PC-9 (cell line): ENCODE measurements at regions not wholly inside any gene's neighbourhood (a gene's known extent, or its start where the extent isn't known, plus 50 kb on each side); places are given as distances from the start of the nearest gene placed in this dataset.

ENCODE experiments used
- BruUV-seq: library from RNA; stranded (reverse); fragments of 400-500 nt; replicated peaks from 2 replicates; lab custom pipeline; 2021; lab: Mats Ljungman, UMichigan
- CTCF ChIA-PET: fragments of 300-600 bp; sonication (Branson Sonifier 250); formaldehyde crosslinking; loops from one replicate; lab custom pipeline; 2022; ENCODE audit warnings: antibody characterized with exemption; lab: Charles Lee
- POLR2A ChIA-PET: fragments of 300-600 bp; sonication (Branson Sonifier 250); formaldehyde crosslinking; loops from one replicate; lab custom pipeline; 2022; ENCODE audit warnings: antibody characterized with exemption; ENCODE audit not compliant: unreplicated experiment; lab: Charles Lee
- DNase-seq, 2 experiments: peaks; one replicate each; pipeline versions ENCODE4 v3.0.0 to v3.0.0-alpha.2; 2015 to 2022; ENCODE audit warnings: mixed read lengths in 1 of 2
- H2AFZ ChIP-seq: fragments of 200-600 bp; sonication (generic); 2 replicates; pipeline ENCODE4 v1.8.1; 2017; ENCODE audit warnings: antibody characterized with exemption
- H3F3A ChIP-seq: fragments of 200-600 bp; sonication (generic); 2 replicates; pipeline ENCODE4 v1.8.1; 2017; ENCODE audit warnings: antibody characterized with exemption, mild to moderate bottlenecking, low read depth; ENCODE audit not compliant: insufficient read depth
- H3K27ac ChIP-seq: fragments of 200-600 bp; sonication (generic); 2 replicates; pipeline ENCODE4 v1.6.1; 2016; ENCODE audit warnings: mixed run types
- H3K27me3 ChIP-seq: fragments of 200-600 bp; sonication (generic); 2 replicates; pipeline ENCODE4 v1.6.1; 2016; ENCODE audit warnings: low read depth, mixed run types; ENCODE audit not compliant: insufficient read depth
- H3K36me3 ChIP-seq: fragments of 200-600 bp; sonication (generic); 2 replicates; pipeline ENCODE4 v1.6.1; 2016; ENCODE audit warnings: low read depth, mixed run types
- H3K4me1 ChIP-seq: fragments of 200-600 bp; sonication (generic); replicated peaks from 2 replicates; pipeline ENCODE4 v1.6.1; 2016; ENCODE audit warnings: mixed run types; ENCODE audit not compliant: insufficient read depth
- H3K4me2 ChIP-seq: fragments of 200-600 bp; sonication (generic); 2 replicates; pipeline ENCODE4 v1.6.1; 2017; ENCODE audit warnings: mixed run types
- H3K4me3 ChIP-seq: fragments of 200-600 bp; sonication (generic); 2 replicates; pipeline ENCODE4 v1.6.1; 2016; ENCODE audit warnings: mixed run types
- H3K79me2 ChIP-seq: fragments of 200-600 bp; sonication (generic); 2 replicates; pipeline ENCODE4 v1.6.1; 2017; ENCODE audit warnings: low read depth, mixed run types
- H3K9me2 ChIP-seq: fragments of 200-600 bp; sonication (generic); 2 replicates; pipeline ENCODE4 v1.8.1; 2017; ENCODE audit warnings: mild to moderate bottlenecking; ENCODE audit not compliant: insufficient read depth
- H3K9me3 ChIP-seq: fragments of 200-600 bp; sonication (generic); 2 replicates; pipeline ENCODE4 v1.8.1; 2016; ENCODE audit warnings: low read depth; ENCODE audit not compliant: insufficient read depth
- H4K20me1 ChIP-seq: fragments of 200-600 bp; sonication (generic); 2 replicates; pipeline ENCODE4 v1.8.1; 2017; ENCODE audit not compliant: insufficient read depth
- CTCF ChIP-seq: fragments of 200-600 bp; sonication (generic); conservative IDR thresholded peaks from 2 replicates; pipeline ENCODE4 v1.6.1; 2017; ENCODE audit warnings: mixed run types, antibody characterized with exemption, mild to moderate bottlenecking, moderate library complexity
- EZH2 ChIP-seq: fragments of 200-600 bp; sonication (generic); IDR thresholded peaks from 2 replicates; pipeline ENCODE4 v1.8.0; 2017; ENCODE audit warnings: antibody characterized with exemption, low read depth
- intact Hi-C: fragments of 100-400 bp; cut with micrococcal nuclease; formaldehyde crosslinking; loops from one replicate; pipeline ENCODE4 v1.10.0; 2022; ENCODE audit not compliant: unreplicated experiment

DNA sequence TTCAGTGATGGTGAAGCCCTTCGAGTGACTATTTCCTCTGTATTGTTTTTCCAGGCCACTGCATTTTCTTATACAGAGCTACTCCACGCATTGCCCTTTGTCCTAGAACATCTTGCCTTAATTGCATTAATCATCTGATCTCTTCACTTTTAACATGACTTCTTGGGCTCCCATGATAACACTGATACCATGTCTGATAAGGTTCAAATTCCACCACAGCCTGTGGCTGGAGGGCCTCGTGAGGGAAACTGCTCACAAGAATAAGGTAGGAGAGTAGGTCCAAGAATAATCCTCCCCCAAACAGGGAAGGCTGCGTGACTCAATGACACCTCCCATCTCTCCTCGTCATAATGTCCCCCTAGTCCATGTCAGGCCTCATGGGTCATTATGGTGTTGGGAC lies 165.5 kb upstream of the ECI2 start:
- H3K9me3 ChIP-seq: no peaks in the 10 kb centered on the region
- BruUV-seq: no TSS peak
- no peaks in the 10 kb centered on the region for H3K27me3 ChIP-seq
- no peaks in the 10 kb centered on the region for H3K9me2 ChIP-seq
- POLR2A ChIA-PET: no interaction called here
- DNase-seq: no peak
- no peak overlapping the region for H3K4me2 ChIP-seq
- no peaks in the 10 kb centered on the region for H3K36me3 ChIP-seq
- intact Hi-C loops: no loop called here
- 0 out of 2 replicates have a peak, but pooled peaks cover 3% of the 10 kb centered on the region for H3K4me1 ChIP-seq
- no peak overlapping the region for H3K27ac ChIP-seq
- H3K4me3 ChIP-seq: no peak overlapping the region
- H3K79me2 ChIP-seq: no peaks in the 10 kb centered on the region
- CTCF ChIA-PET: no interaction called here
- H3F3A ChIP-seq: no peaks in the 10 kb centered on the region
- H4K20me1 ChIP-seq: no peaks in the 10 kb centered on the region
- H2AFZ ChIP-seq: no peak overlapping the region
- TF ChIP-seq CTCF: no peak
- no peak for TF ChIP-seq EZH2

DNA sequence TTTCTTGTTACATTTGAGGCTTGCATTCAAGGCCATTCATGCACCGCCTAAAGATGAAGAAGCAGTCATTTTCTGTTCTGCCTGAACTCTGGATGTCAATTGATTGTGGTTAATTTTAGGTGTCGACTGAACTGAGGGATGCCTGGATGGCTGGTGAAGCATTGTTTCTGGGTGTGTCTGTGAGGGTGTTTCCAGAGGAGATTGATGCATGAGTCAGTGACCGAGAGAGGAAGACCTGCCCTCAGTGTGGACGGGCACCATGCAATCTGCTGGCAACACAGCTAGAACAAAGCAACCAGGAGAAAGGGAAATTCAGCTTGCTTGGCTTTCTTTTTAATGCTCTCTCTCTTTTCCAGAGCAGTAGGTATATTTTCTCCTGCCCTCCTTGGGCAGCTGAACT lies 164.1 kb upstream of the ECI2 start:
- Histone ChIP-seq H3K4me3 (no peak overlapping the region), H3K9me3 (no peaks in the 10 kb centered on the region), H2AFZ (no peak overlapping the region), H3K36me3 (no peaks in the 10 kb centered on the region), H3K4me2 (no peak overlapping the region), H3K27me3 (no peaks in the 10 kb centered on the region), H4K20me1 (no peaks in the 10 kb centered on the region), H3F3A (no peaks in the 10 kb centered on the region), H3K79me2 (no peaks in the 10 kb centered on the region), H3K9me2 (no peaks in the 10 kb centered on the region), H3K4me1 (0 out of 2 replicates have a peak, but pooled peaks cover 3% of the 10 kb centered on the region), H3K27ac (peak overlapping the region; percentile 54)
- TF ChIP-seq EZH2 (no peak), CTCF (no peak)
- peak; percentile 48 to 53 for DNase-seq
- ChIA-PET POLR2A (no interaction called here), CTCF (no interaction called here)
- intact Hi-C loops: no loop called here
- BruUV-seq: no TSS peak

DNA sequence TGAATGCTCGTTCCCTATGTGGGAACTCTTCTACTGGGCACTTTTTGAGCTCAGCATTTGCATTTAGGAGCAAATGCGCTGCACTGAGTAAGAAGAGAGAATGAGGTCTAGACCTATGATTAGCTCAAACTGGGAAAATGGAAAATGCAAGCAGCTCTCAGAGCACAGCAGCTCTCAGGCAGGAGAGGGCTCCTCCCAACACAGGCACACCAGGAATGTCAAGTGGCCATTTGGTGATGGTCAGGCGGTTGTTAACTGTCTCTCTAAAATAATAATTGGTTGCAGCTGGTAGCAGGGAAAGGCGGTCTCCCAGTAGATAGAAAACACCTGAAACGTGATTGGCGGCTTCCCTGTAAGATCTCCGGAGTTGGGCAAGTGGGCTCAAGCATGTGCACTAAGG lies 162.0 kb upstream of the ECI2 start:
- ChIA-PET POLR2A (no interaction called here), CTCF (no interaction called here)
- Histone ChIP-seq H3K79me2 (no peaks in the 10 kb centered on the region), H3K27me3 (no peaks in the 10 kb centered on the region), H3K9me3 (no peaks in the 10 kb centered on the region), H3K27ac (no peak overlapping the region), H2AFZ (no peak overlapping the region), H3F3A (no peaks in the 10 kb centered on the region), H3K36me3 (no peaks in the 10 kb centered on the region), H4K20me1 (no peaks in the 10 kb centered on the region), H3K4me2 (no peak overlapping the region), H3K4me3 (no peak overlapping the region), H3K9me2 (no peaks in the 10 kb centered on the region), H3K4me1 (0 out of 2 replicates have a peak, but pooled peaks cover 3% of the 10 kb centered on the region)
- BruUV-seq: no TSS peak
- DNase-seq: no peak
- TF ChIP-seq CTCF: no peak
- TF ChIP-seq EZH2: no peak
- intact Hi-C loops: no loop called here
